GM23338 (cell line): ENCODE measurements at regions not wholly inside any gene's neighbourhood (a gene's known extent, or its start where the extent isn't known, plus 50 kb on each side); places are given as distances from the start of the nearest gene placed in this dataset.

Source experiments
- CTCF ChIP-seq, 2 experiments: fragments of 200-600 bp in 1 of 2; sonication (generic) in 1 of 2; conservative IDR thresholded peaks; 2 replicates each; pipeline versions ENCODE4 v1.5.1 to v1.6.1; 2016 to 2017; ENCODE audit warnings: antibody characterized with exemption in 2 of 2, low read depth in 2 of 2, mild to moderate bottlenecking in 2 of 2, moderate library complexity in 1 of 2
- EZH2 ChIP-seq: fragments of 200-600 bp; sonication (generic); IDR thresholded peaks from one replicate; pipeline ENCODE4 v1.8.0; 2017; ENCODE audit warnings: antibody characterized with exemption, mild to moderate bottlenecking, low read depth; ENCODE audit not compliant: unreplicated experiment
- POLR2AphosphoS5 ChIP-seq: IDR thresholded peaks from 2 replicates; pipeline ENCODE4 v1.6.1; 2016; ENCODE audit warnings: antibody characterized with exemption, low read depth
- REST ChIP-seq: IDR thresholded peaks from one replicate; pipeline ENCODE4 v1.6.1; 2018; ENCODE audit warnings: antibody characterized with exemption; ENCODE audit not compliant: unreplicated experiment

GRCh38 chr15:26045516-26045915 lies 182.4 kb upstream of the ATP10A start:
- no peak for TF ChIP-seq CTCF (conservative IDR thresholded peaks at IDR 0.05; ENCODE audit: low read depth in 2 of 2)
- TF ChIP-seq REST = no peak
- no peak for TF ChIP-seq POLR2AphosphoS5
- TF ChIP-seq EZH2 = no peak
